Kidney capillary endothelial cell (primary cell): ENCODE measurements at regions not wholly inside any gene's neighbourhood (a gene's known extent, or its start where the extent isn't known, plus 50 kb on each side); places are given as distances from the start of the nearest gene placed in this dataset.
"Not testable (repeated sequence)": the region's sequence is repeated elsewhere in the genome, so short reads cannot be mapped to it uniquely, and the experiment has no call there.

Experiments
- DNase-seq: peaks from one replicate; pipeline ENCODE4 v3.0.0-alpha.2; 2018; ENCODE audit warnings: low spot score

GRCh38 chr1:188169971-188170370, 1341.2 kb downstream of the PLA2G4A start:
- DNase-seq, result no peak

GRCh38 chr1:188170411-188170810, 1341.7 kb downstream of the PLA2G4A start:
- no peak for DNase-seq

GRCh38 chr1:188170935-188171334, 1342.2 kb downstream of the PLA2G4A start:
- DNase-seq, result no peak

- not testable (repeated sequence) for DNase-seq
These were observed 1353.3 kb downstream of the PLA2G4A start for GRCh38 chr1:188182063-188182462.

- DNase-seq, result no peak
These were observed 1359.6 kb downstream of the PLA2G4A start for GRCh38 chr1:188188317-188188716.

GRCh38 chr1:188194916-188195315, 1366.2 kb downstream of the PLA2G4A start:
- DNase-seq, result no peak

- no peak for DNase-seq
These were observed 1389.5 kb downstream of the PLA2G4A start for GRCh38 chr1:188218289-188218688.

GRCh38 chr1:188220051-188220450, 1391.3 kb downstream of the PLA2G4A start:
- DNase-seq, result no peak

GRCh38 chr1:188224263-188224662, 1395.5 kb downstream of the PLA2G4A start:
- no peak for DNase-seq

- DNase-seq, result no peak
These were observed 1397.2 kb downstream of the PLA2G4A start for GRCh38 chr1:188225975-188226374.

GRCh38 chr1:188228623-188229022, 1399.9 kb downstream of the PLA2G4A start:
- no peak for DNase-seq

GRCh38 chr1:188237573-188238348, 1409.0 kb downstream of the PLA2G4A start:
- DNase-seq, result peak; percentile 88

GRCh38 chr1:188240772-188241406, 1412.1 kb downstream of the PLA2G4A start:
- DNase-seq, result no peak

GRCh38 chr1:188241629-188242028, 1412.9 kb downstream of the PLA2G4A start:
- no peak for DNase-seq

- DNase-seq, result no peak
These were observed 1414.7 kb downstream of the PLA2G4A start for GRCh38 chr1:188243456-188243855.

GRCh38 chr1:188244681-188245080, 1415.9 kb downstream of the PLA2G4A start:
- DNase-seq, result no peak

- DNase-seq, result no peak
These were observed 1418.5 kb downstream of the PLA2G4A start for GRCh38 chr1:188247255-188247654.

- peak; percentile 47 for DNase-seq
These were observed 1421.1 kb downstream of the PLA2G4A start for GRCh38 chr1:188249811-188250210.

- no peak for DNase-seq
These were observed 1422.3 kb downstream of the PLA2G4A start for GRCh38 chr1:188251036-188251435.

GRCh38 chr1:188261849-188262248, 1433.1 kb downstream of the PLA2G4A start:
- no peak for DNase-seq

GRCh38 chr1:188269956-188270355, 1441.2 kb downstream of the PLA2G4A start:
- no peak for DNase-seq

GRCh38 chr1:188270497-188270896, 1441.7 kb downstream of the PLA2G4A start:
- no peak for DNase-seq

GRCh38 chr1:188277771-188278170, 1449.0 kb downstream of the PLA2G4A start:
- no peak for DNase-seq

- no peak for DNase-seq
These were observed 1453.2 kb downstream of the PLA2G4A start for GRCh38 chr1:188281921-188282320.
